ENCODE measurements at regions not wholly inside any gene's neighbourhood (a gene's known extent, or its start where the extent isn't known, plus 50 kb on each side); places are given as distances from the start of the nearest gene placed in this dataset.

GRCh38 chr4:144304025-144304424 is 163.5 kb upstream of the GYPA start:
- DNase-seq, result no peak

GRCh38 chr4:144310535-144310934 is 170.0 kb upstream of the GYPA start:
- DNase-seq, result no peak

GRCh38 chr4:144313370-144313769 is 172.9 kb upstream of the GYPA start:
- no peak for DNase-seq

GRCh38 chr4:144316869-144317268 is 176.4 kb upstream of the GYPA start:
- no peak for DNase-seq

- no peak for DNase-seq
Observed at GRCh38 chr4:144318797-144319196, 178.3 kb upstream of the GYPA start.

GRCh38 chr4:144336633-144337032 is 196.1 kb upstream of the GYPA start:
- no peak for DNase-seq

GRCh38 chr4:144338148-144338547 is 197.6 kb upstream of the GYPA start:
- no peak for DNase-seq

GRCh38 chr4:144338834-144339233 is 198.3 kb upstream of the GYPA start:
- DNase-seq, result no peak

GRCh38 chr4:144340931-144341330 is 200.4 kb upstream of the GYPA start:
- DNase-seq, result no peak

GRCh38 chr4:144342949-144343760 is 202.6 kb upstream of the GYPA start:
- DNase-seq, result peak; percentile 3

GRCh38 chr4:144347121-144347520 is 206.6 kb upstream of the GYPA start:
- DNase-seq, result no peak

- no peak for DNase-seq
Observed at GRCh38 chr4:144350706-144351105, 210.2 kb upstream of the GYPA start.

GRCh38 chr4:144351306-144351705 is 210.8 kb upstream of the GYPA start:
- DNase-seq, result no peak

GRCh38 chr4:144353292-144353691 is 212.8 kb upstream of the GYPA start:
- no peak for DNase-seq

GRCh38 chr4:144355811-144356757 is 215.6 kb upstream of the GYPA start:
- DNase-seq, result peak; percentile 47

- DNase-seq, result no peak
Observed at GRCh38 chr4:144356941-144357381, 216.4 kb upstream of the GYPA start.

GRCh38 chr4:144357975-144358374 is 217.5 kb upstream of the GYPA start:
- DNase-seq, result no peak

GRCh38 chr4:144360146-144360793 is 219.8 kb upstream of the GYPA start:
- peak; percentile 4 for DNase-seq

- no peak for DNase-seq
Observed at GRCh38 chr4:144362366-144362765, 221.8 kb upstream of the GYPA start.

- no peak for DNase-seq
Observed at GRCh38 chr4:144363890-144364289, 223.4 kb upstream of the GYPA start.

GRCh38 chr4:144366425-144366824 is 225.9 kb upstream of the GYPA start:
- no peak for DNase-seq

GRCh38 chr4:144371485-144371884 is 231.0 kb upstream of the GYPA start:
- DNase-seq, result no peak

- peak; percentile 7 for DNase-seq
Observed at GRCh38 chr4:144374065-144374464, 233.5 kb upstream of the GYPA start.
